Cardiac fibroblast (primary cell): ENCODE measurements at regions not wholly inside any gene's neighbourhood (a gene's known extent, or its start where the extent isn't known, plus 50 kb on each side); places are given as distances from the start of the nearest gene placed in this dataset.
A peak's percentile ranks its signal among the peaks of the same experiment; 100 is the strongest.
"Not testable (repeated sequence)": the region's sequence is repeated elsewhere in the genome, so short reads cannot be mapped to it uniquely, and the experiment has no call there.

ENCODE experiments used
- DNase-seq, 2 donors: peaks; one replicate each; pipeline versions ENCODE4 v3.0.0 to v3.0.0-alpha.2; 2010; ENCODE audit warnings: low read depth in 2 of 2
- H3K4me3 ChIP-seq, 2 donors: replicated peaks in 1 of 2; 1 replicate in 1 of 2; 2 replicates in 1 of 2; pipeline ENCODE4 v1.5.1; 2011; ENCODE audit warnings: low read depth in 2 of 2, low read length in 2 of 2, mild to moderate bottlenecking in 2 of 2, moderate library complexity in 1 of 2
- TF ChIP-seq, protein P1 (sequence below): IDR thresholded peaks from one replicate; pipeline ENCODE4 v1.5.1; 2011; ENCODE audit warnings: low read depth, mild to moderate bottlenecking, low read length, inconsistent platforms

DNA sequence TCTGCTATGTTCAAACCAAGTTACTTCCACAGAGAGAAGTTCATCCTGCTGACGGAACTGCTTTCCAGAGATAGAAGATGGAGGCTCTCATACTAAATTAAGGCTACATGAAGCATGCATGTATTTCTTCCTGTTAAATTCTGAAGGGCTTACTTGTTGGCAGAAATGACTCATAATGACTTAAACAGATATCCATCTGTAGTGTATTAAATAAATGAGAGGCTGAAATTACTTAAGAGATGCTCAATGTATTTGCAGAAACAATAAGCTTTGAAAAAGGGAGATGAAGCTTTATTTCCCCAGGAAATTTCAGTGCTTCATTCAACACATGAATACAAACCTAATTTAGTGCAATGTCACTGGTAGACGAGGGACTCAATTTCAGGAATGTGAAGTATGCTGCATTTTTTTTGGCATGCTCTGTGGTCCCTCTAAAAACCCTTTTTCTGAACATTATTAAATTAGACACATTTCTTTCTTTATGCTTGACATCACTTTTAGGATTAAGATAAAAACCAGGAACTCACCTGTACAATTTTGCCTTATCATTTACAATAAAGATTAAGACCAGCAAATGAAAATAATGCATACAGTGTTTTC is 759.1 kb upstream of the POU3F4 start:
- TF ChIP-seq, protein P1, sequence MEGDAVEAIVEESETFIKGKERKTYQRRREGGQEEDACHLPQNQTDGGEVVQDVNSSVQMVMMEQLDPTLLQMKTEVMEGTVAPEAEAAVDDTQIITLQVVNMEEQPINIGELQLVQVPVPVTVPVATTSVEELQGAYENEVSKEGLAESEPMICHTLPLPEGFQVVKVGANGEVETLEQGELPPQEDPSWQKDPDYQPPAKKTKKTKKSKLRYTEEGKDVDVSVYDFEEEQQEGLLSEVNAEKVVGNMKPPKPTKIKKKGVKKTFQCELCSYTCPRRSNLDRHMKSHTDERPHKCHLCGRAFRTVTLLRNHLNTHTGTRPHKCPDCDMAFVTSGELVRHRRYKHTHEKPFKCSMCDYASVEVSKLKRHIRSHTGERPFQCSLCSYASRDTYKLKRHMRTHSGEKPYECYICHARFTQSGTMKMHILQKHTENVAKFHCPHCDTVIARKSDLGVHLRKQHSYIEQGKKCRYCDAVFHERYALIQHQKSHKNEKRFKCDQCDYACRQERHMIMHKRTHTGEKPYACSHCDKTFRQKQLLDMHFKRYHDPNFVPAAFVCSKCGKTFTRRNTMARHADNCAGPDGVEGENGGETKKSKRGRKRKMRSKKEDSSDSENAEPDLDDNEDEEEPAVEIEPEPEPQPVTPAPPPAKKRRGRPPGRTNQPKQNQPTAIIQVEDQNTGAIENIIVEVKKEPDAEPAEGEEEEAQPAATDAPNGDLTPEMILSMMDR: no peak
- peak in 1 of 2 donors; percentile 3 for DNase-seq
- no peak overlapping the region for H3K4me3 ChIP-seq

DNA sequence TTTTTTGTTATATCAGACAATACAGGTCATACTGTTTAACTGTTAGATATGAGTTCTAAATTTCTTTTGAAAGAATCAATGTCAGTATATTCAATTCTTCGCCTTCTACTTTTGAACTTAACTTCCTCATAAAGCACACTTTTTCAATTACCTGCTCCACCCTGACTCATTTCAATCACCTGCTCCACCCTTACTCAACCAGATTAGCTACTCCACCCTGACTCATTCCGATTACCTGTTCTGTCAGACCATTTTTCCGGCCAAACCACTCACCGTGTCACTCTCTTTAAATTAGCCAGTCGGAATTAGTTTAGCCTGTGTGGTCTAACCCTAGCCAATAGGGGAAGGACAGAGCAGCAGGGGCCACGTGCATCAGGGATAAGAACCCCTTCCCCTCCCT is 751.8 kb upstream of the POU3F4 start:
- DNase-seq: no peak
- TF ChIP-seq, protein P1: no peak

DNA sequence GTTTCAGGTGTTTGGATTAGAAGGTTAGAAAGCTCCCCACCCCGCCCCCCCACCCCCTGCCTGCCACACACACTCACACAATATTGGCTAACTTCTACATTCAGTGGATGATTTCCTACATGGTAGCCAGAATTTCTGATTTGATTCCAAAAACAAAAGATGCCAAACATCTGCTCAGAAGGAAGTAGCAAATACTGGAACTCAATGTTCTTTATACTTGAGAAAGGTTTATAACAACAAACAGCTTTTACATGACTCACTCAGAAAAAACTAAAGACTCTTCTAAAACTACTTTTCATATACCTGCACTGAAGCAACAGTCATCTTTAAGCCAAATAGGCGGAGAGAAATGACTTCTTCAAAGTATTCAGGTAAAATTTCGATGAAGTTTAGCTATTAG is 750.5 kb upstream of the POU3F4 start:
- TF ChIP-seq, protein P1: no peak
- DNase-seq: peak; percentile 1 to 46
- no peak overlapping the region for H3K4me3 ChIP-seq

More for the DNA sequence above, 751.8 kb upstream of the POU3F4 start:
- no peak overlapping the region for H3K4me3 ChIP-seq

DNA sequence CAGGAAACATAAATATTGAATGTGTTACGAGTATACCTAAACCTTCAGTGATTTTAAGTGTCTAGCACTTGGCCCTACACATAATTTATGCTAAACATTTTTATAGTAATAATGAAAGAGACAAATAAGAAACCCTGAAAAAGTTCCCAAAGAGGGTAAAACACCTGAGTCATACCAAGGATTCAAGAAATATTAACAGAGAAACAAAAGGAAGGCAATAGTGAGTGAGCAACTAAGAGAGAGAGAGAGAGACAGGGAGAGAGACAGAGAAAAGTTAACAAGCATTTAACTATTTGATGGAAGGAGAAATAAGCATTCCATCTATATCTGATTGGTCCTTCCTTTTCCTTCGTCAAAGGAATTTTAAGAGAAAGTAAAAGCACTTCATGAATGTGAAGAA is 743.6 kb upstream of the POU3F4 start:
- TF ChIP-seq, protein P1: no peak
- H3K4me3 ChIP-seq: no peak overlapping the region
- DNase-seq: no peak

DNA sequence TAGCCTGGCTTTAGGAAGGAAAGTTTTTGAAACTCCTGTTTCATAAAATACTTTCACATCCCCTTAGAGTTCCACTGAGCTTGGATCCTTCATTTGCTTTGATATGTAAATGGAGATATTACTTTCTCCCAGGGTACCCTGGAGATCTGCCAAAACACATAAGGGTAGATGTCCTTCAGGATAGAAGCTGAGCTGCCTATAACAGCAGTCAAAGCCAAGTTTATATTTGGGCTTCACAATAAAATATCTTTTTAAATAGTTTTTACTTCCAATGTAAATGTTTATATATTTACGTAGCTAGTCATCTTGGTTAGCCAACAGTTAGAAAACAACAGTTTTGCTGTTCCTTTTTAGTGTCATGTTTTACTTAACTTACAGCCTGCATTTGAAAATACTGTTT is 742.3 kb upstream of the POU3F4 start:
- no peak overlapping the region for H3K4me3 ChIP-seq
- DNase-seq: no peak
- TF ChIP-seq, protein P1: no peak

DNA sequence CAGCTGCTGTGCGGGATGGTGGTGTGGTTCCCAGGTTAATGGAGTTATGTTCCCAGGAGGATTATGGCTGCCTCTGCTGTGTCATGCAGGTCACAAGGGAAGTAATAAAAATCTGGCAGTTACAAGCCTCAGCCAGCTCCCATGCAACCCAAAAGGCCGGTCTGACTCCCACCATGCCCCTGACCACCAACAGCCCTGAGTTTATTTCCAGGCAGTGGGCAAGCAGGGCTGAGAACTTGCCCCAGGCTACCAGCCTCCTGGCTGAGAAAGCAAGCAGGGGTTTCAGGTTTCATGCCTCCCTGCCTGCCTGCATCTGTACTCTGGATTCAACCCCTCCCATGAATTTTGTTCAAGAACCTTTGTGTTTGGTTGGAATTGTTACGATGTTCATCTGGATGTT is 732.7 kb upstream of the POU3F4 start:
- no peak overlapping the region for H3K4me3 ChIP-seq
- no peak for DNase-seq
- TF ChIP-seq, protein P1: no peak

DNA sequence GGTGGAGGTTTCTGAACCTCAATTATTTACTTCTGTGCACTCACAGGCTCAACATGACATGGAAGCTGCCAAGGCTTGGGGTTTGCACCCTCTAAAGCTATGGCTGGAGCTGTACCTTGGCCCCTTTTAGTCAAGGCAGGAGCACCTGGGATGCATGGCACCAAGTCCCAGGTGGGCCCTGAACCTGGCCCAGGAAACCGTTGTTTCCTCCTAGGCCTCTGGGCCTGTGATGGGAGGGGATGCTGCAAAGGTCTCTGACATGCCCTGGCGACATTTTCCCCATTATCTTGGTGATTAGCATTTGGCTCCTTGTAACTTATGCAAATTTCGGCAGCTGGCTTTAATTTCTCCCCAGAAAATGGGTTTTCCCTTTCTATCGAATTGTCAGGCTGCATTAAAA is 726.1 kb upstream of the POU3F4 start:
- no peak overlapping the region for H3K4me3 ChIP-seq
- DNase-seq: no peak
- TF ChIP-seq, protein P1: no peak

DNA sequence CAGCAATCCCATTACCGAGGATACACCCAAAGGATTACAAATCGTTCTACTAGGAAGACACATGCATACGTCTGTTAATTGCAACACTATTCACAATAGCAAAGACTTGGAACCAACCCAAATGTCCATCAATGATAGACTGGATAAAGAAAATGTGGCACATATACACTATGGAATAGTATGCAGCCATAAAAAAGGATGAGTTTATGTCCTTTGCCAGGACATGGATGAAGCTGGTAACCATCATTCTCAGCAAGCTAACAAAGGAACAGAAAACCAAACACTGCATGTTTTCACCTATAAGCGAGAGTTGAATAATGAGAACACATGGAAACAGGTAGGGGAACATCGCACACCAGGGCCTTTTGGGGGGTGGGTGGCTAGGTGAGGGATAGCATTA is 695.2 kb upstream of the POU3F4 start:
- DNase-seq, H3K4me3 ChIP-seq: not testable (repeated sequence)
